ENCODE measurements at regions not wholly inside any gene's neighbourhood (a gene's known extent, or its start where the extent isn't known, plus 50 kb on each side); places are given as distances from the start of the nearest gene placed in this dataset.

GRCh38 chr5:144815131-144815530, 644.5 kb downstream of the KCTD16 start:
- TF ChIP-seq SIN3A (IDR thresholded peaks at IDR 0.05; ENCODE audit: borderline replicate concordance, insufficient read depth, low read length) = no peak
- no peak for TF ChIP-seq REST (IDR thresholded peaks at IDR 0.05; ENCODE audit: insufficient read depth in 1 of 2, low read depth in 2 of 2, low read length in 2 of 2)
- TF ChIP-seq TAF1 (IDR thresholded peaks at IDR 0.05; ENCODE audit: borderline replicate concordance, insufficient read depth, low read length) = no peak
- no peak for TF ChIP-seq POLR2AphosphoS5 (IDR thresholded peaks at IDR 0.05; ENCODE audit: low read depth, low read length)
